K562 (cell line): ENCODE measurements at regions not wholly inside any gene's neighbourhood (a gene's known extent, or its start where the extent isn't known, plus 50 kb on each side); places are given as distances from the start of the nearest gene placed in this dataset.

Experiments used
- CGGBP1 ChIP-seq: fragments of 250-450 bp; sonication (Bioruptor Pico); IDR thresholded peaks from 2 replicates; pipeline ENCODE4 v1.9.0; 2021; ENCODE audit warnings: mild to moderate bottlenecking
- E2F8 ChIP-seq: fragments of 450-650 bp; IDR thresholded peaks from 2 replicates; pipeline ENCODE4 v1.7.1; 2018; ENCODE audit warnings: mild to moderate bottlenecking, low read depth; ENCODE audit not compliant: partially characterized antibody
- HDAC8 ChIP-seq: fragments of 450-650 bp; IDR thresholded peaks from 2 replicates; pipeline ENCODE4 v1.6.1; 2016; ENCODE audit warnings: mild to moderate bottlenecking, missing genetic modification characterization, moderate library complexity, missing compliant biosample characterization
- ID3 ChIP-seq, 2 experiments: fragments of 250-450 bp in 1 of 2; fragments of 450-650 bp in 1 of 2; sonication (Bioruptor Pico) in 1 of 2; IDR thresholded peaks; 2 replicates each; pipeline versions ENCODE4 v1.6.1 to v1.8.0; 2016 to 2021; ENCODE audit warnings: mild to moderate bottlenecking in 2 of 2, moderate library complexity in 2 of 2, missing compliant biosample characterization in 1 of 2, missing genetic modification characterization in 1 of 2
- PTTG1 ChIP-seq: fragments of 450-650 bp; IDR thresholded peaks from 2 replicates; pipeline ENCODE4 v1.6.1; 2016; ENCODE audit warnings: low read depth, mild to moderate bottlenecking, missing genetic modification characterization, missing compliant biosample characterization
- TCF15 ChIP-seq: fragments of 250-450 bp; sonication (Bioruptor Pico); IDR thresholded peaks from 2 replicates; pipeline ENCODE4 v1.8.0; 2022; ENCODE audit warnings: moderate library complexity, mild to moderate bottlenecking, inconsistent platforms
- ZNF12 ChIP-seq: sonication (generic); formaldehyde crosslinking; IDR thresholded peaks from 2 replicates; pipeline ENCODE4 v1.4.0; 2020; ENCODE audit warnings: mild to moderate bottlenecking, missing genetic modification reagents
- ZNF140 ChIP-seq: fragments of 250-450 bp; sonication (Bioruptor Pico); IDR thresholded peaks from 2 replicates; pipeline ENCODE4 v1.8.0; 2021; ENCODE audit warnings: moderate library complexity, mild to moderate bottlenecking, inconsistent platforms
- ZNF212 ChIP-seq: fragments of 450-650 bp; formaldehyde crosslinking; IDR thresholded peaks from 2 replicates; pipeline ENCODE4 v1.4.0; 2020; ENCODE audit warnings: mild to moderate bottlenecking
- ZNF318 ChIP-seq, 2 experiments: fragments of 450-650 bp; IDR thresholded peaks; 2 replicates each; pipeline ENCODE4 v1.6.1; 2016; ENCODE audit warnings: mild to moderate bottlenecking in 2 of 2, borderline replicate concordance in 1 of 2, low read depth in 1 of 2, moderate library complexity in 1 of 2
- ZNF79 ChIP-seq: fragments of 250-450 bp; sonication (Bioruptor Pico); IDR thresholded peaks from 2 replicates; pipeline ENCODE4 v1.4.0; 2020; ENCODE audit warnings: low read depth, mild to moderate bottlenecking, moderate library complexity

GRCh38 chr7:106568002-106568679, 92.8 kb downstream of the CCDC71L start (continued):
- TF ChIP-seq ID3 (CRISPR knock-in tag; IDR thresholded peaks at IDR 0.05) (peak; percentile 66; the same call in 1 of the 2 replicates), ID3 (tag; IDR thresholded peaks at IDR 0.05) (0 out of 2 replicates have a peak, but pooled peaks have one; percentile 15), ZNF12 (CRISPR knock-in tag) (no peak), CGGBP1 (CRISPR knock-in tag) (no peak), ZNF79 (CRISPR knock-in tag) (0 out of 2 replicates have a peak, but pooled peaks have one; percentile 9), E2F8 (peak; percentile 0), TCF15 (CRISPR knock-in tag) (peak; percentile 63; the same call in 1 of the 2 replicates), ZNF318 (IDR thresholded peaks at IDR 0.05; ENCODE audit: borderline replicate concordance in 1 of 2, low read depth in 1 of 2) (peak in 1 of 2 experiments; percentile 91; a peak in 1 of 4 replicates), HDAC8 (tag) (0 out of 2 replicates have a peak, but pooled peaks have one; percentile 46), ZNF212 (CRISPR knock-in tag) (no peak), PTTG1 (tag) (0 out of 2 replicates have a peak, but pooled peaks have one; percentile 4), ZNF140 (CRISPR knock-in tag) (peak; percentile 40; the same call in 1 of the 2 replicates)
- TF ChIP-seq, all 486 proteins: peak for 45
